ENCODE measurements at regions not wholly inside any gene's neighbourhood (a gene's known extent, or its start where the extent isn't known, plus 50 kb on each side); places are given as distances from the start of the nearest gene placed in this dataset.

DNA sequence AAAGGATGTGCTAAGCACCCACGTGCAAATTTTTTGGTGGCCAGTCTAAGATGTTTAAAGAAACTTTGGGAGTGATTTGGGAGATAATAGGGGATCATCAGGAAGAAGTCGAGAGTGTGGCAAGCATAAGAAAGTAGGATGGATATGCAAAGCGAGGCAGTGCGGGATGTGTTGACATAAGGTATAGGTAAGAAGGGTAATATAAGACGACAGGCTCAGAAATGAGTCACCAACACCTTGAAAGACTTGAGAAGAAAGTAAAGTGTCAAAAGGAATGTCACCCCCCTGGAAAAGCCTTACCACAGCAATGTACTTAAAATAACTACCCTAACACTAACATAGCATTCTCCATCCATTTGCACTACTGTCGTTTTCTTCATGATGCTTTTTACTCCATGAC, 69.8 kb upstream of the BMP2K start:
- no peaks in the 10 kb centered on the region for H3K79me2 ChIP-seq (ENCODE audit: insufficient read depth, low read depth, low read length)
- no peaks in the 10 kb centered on the region for H4K20me1 ChIP-seq (ENCODE audit: insufficient read depth, low read length)
- H2AFZ ChIP-seq (ENCODE audit: low read length), result peak overlapping the region; percentile 98; the same call in 1 of the 2 replicates
- no peak overlapping the region for H3K4me3 ChIP-seq (ENCODE audit: low read depth, low read length, poor library complexity, severe bottlenecking)
- CTCF ChIA-PET (ENCODE audit: unreplicated experiment), result no interaction called here
- peaks cover 9% of the 10 kb centered on the region; the same call in 1 of the 2 replicates for H3K36me3 ChIP-seq (ENCODE audit: insufficient read depth, low read length)
- intact Hi-C loops (cut with micrococcal nuclease; ENCODE audit: unreplicated experiment), result loop anchor here (5.0 kb wide), 1 partner anchor 94 kb away; no protein-coding TSS in a partner anchor
- no peak for DNase-seq (ENCODE audit: low spot score)
- BruUV-seq (replicated peaks), result no TSS peak
- H3K27ac ChIP-seq (ENCODE audit: low read depth, low read length, poor library complexity, severe bottlenecking), result no peak overlapping the region
- no peak for TF ChIP-seq EZH2phosphoT487 (IDR thresholded peaks at IDR 0.05; ENCODE audit: borderline replicate concordance, low read depth, low read length)
- TF ChIP-seq, protein P1, sequence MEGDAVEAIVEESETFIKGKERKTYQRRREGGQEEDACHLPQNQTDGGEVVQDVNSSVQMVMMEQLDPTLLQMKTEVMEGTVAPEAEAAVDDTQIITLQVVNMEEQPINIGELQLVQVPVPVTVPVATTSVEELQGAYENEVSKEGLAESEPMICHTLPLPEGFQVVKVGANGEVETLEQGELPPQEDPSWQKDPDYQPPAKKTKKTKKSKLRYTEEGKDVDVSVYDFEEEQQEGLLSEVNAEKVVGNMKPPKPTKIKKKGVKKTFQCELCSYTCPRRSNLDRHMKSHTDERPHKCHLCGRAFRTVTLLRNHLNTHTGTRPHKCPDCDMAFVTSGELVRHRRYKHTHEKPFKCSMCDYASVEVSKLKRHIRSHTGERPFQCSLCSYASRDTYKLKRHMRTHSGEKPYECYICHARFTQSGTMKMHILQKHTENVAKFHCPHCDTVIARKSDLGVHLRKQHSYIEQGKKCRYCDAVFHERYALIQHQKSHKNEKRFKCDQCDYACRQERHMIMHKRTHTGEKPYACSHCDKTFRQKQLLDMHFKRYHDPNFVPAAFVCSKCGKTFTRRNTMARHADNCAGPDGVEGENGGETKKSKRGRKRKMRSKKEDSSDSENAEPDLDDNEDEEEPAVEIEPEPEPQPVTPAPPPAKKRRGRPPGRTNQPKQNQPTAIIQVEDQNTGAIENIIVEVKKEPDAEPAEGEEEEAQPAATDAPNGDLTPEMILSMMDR (conservative IDR thresholded peaks at IDR 0.05; ENCODE audit: low read length), result no peak
- POLR2A ChIA-PET, result interaction anchor here (1.0 kb wide), 1 partner anchor 36 kb away, joined by 3 read pairs; no protein-coding TSS in a partner anchor
- H3K9me2 ChIP-seq (ENCODE audit: insufficient read depth, low read length), result no peaks in the 10 kb centered on the region
- H3K9me3 ChIP-seq (ENCODE audit: low read length), result peaks cover 22% of the 10 kb centered on the region
- H3K4me2 ChIP-seq (ENCODE audit: low read length), result no peak overlapping the region
- peaks cover 29% of the 10 kb centered on the region for H3K4me1 ChIP-seq (ENCODE audit: insufficient read depth, low read length, poor library complexity, severe bottlenecking)

DNA sequence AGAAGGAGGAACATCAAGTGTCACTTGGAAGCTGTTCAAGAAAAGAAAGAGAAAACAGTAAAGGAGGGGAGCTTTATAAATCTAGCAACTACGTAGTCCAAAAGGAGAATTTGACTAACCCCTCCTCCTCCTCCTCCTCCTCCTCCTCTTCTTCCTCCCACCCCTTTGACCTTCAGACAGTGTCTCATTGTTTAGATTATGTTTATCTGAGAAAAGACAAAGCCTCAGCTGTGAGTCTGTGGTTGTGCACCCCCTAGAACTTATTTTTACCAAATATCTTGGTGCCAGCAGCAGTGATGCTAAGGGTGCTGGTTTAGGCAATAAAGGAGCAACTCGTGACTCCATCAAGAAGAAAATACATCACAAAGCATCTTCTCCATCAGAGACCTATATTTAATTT, 68.9 kb upstream of the BMP2K start:
- Histone ChIP-seq H3K36me3 (ENCODE audit: insufficient read depth, low read length) (peaks cover 9% of the 10 kb centered on the region; the same call in 1 of the 2 replicates), H3K9me2 (ENCODE audit: insufficient read depth, low read length) (no peaks in the 10 kb centered on the region), H3K4me1 (ENCODE audit: insufficient read depth, low read length, poor library complexity, severe bottlenecking) (peaks cover 29% of the 10 kb centered on the region), H3K27ac (ENCODE audit: low read depth, low read length, poor library complexity, severe bottlenecking) (peak overlapping the region; percentile 10), H3K4me2 (ENCODE audit: low read length) (peak overlapping the region; percentile 68), H3K9me3 (ENCODE audit: low read length) (peaks cover 21% of the 10 kb centered on the region), H4K20me1 (ENCODE audit: insufficient read depth, low read length) (no peaks in the 10 kb centered on the region), H2AFZ (ENCODE audit: low read length) (peak overlapping the region; percentile 98), H3K79me2 (ENCODE audit: insufficient read depth, low read depth, low read length) (no peaks in the 10 kb centered on the region), H3K4me3 (ENCODE audit: low read depth, low read length, poor library complexity, severe bottlenecking) (peak overlapping the region; percentile 13)
- no TSS peak for BruUV-seq (replicated peaks)
- ChIA-PET POLR2A (interaction anchor here (0.7 to 2.3 kb wide), 8 partner anchors 12 to 93 kb away, joined by 3 to 8 read pairs (median 4); no protein-coding TSS in a partner anchor), CTCF (ENCODE audit: unreplicated experiment) (interaction anchor here (1.0 kb wide), 2 partner anchors 18 to 43 kb away, joined by 3 read pairs; no protein-coding TSS in a partner anchor)
- no peak for TF ChIP-seq EZH2phosphoT487 (IDR thresholded peaks at IDR 0.05; ENCODE audit: borderline replicate concordance, low read depth, low read length)
- TF ChIP-seq, protein P1 (conservative IDR thresholded peaks at IDR 0.05; ENCODE audit: low read length), result no peak
- intact Hi-C loops (cut with micrococcal nuclease; ENCODE audit: unreplicated experiment), result loop anchor here (5.0 kb wide), 1 partner anchor 95 kb away; no protein-coding TSS in a partner anchor
- DNase-seq (ENCODE audit: low spot score), result no peak

DNA sequence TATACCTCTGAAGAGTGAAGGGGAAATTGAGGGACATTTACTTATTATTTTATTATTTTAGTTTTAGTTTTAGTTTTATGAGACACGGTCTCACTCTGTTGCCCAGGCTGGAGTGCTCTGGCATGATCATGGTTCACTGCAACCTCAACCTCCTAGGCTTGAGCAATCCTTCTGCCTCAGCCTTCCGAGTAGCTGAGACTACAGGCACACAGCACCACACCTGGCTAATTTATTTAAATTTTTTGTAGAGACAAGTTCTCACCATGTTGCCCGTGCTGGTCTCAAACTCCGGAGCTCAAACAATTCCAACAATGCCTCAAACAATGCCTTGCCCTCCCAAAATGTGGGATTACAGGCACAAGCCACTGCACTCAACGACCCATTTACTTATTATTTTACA, 68.4 kb upstream of the BMP2K start:
- intact Hi-C loops (cut with micrococcal nuclease; ENCODE audit: unreplicated experiment), result loop anchor here (5.0 kb wide), 1 partner anchor 95 kb away; no protein-coding TSS in a partner anchor
- peak overlapping the region; percentile 10 for H3K27ac ChIP-seq (ENCODE audit: low read depth, low read length, poor library complexity, severe bottlenecking)
- H3K4me3 ChIP-seq (ENCODE audit: low read depth, low read length, poor library complexity, severe bottlenecking), result no peak overlapping the region
- peaks cover 16% of the 10 kb centered on the region for H3K9me3 ChIP-seq (ENCODE audit: low read length)
- H2AFZ ChIP-seq (ENCODE audit: low read length), result peak overlapping the region; percentile 98
- no TSS peak for BruUV-seq (replicated peaks)
- no peaks in the 10 kb centered on the region for H3K79me2 ChIP-seq (ENCODE audit: insufficient read depth, low read depth, low read length)
- H3K4me1 ChIP-seq (ENCODE audit: insufficient read depth, low read length, poor library complexity, severe bottlenecking), result peaks cover 29% of the 10 kb centered on the region
- POLR2A ChIA-PET, result interaction anchor here (0.7 to 2.3 kb wide), 8 partner anchors 13 to 93 kb away, joined by 3 to 8 read pairs (median 4); no protein-coding TSS in a partner anchor
- no peak for TF ChIP-seq EZH2phosphoT487 (IDR thresholded peaks at IDR 0.05; ENCODE audit: borderline replicate concordance, low read depth, low read length)
- TF ChIP-seq, protein P1 (conservative IDR thresholded peaks at IDR 0.05; ENCODE audit: low read length), result peak; percentile 72
- peak; percentile 66 for DNase-seq (ENCODE audit: low spot score)
- H3K36me3 ChIP-seq (ENCODE audit: insufficient read depth, low read length), result peaks cover 7% of the 10 kb centered on the region; the same call in 1 of the 2 replicates
- no peaks in the 10 kb centered on the region for H4K20me1 ChIP-seq (ENCODE audit: insufficient read depth, low read length)
- peak overlapping the region; percentile 68 for H3K4me2 ChIP-seq (ENCODE audit: low read length)
- H3K9me2 ChIP-seq (ENCODE audit: insufficient read depth, low read length), result no peaks in the 10 kb centered on the region
- CTCF ChIA-PET (ENCODE audit: unreplicated experiment), result interaction anchor here (0.6 to 1.0 kb wide), 4 partner anchors 13 to 48 kb away, joined by 3 read pairs; no protein-coding TSS in a partner anchor
